ENCODE measurements at regions not wholly inside any gene's neighbourhood (a gene's known extent, or its start where the extent isn't known, plus 50 kb on each side); places are given as distances from the start of the nearest gene placed in this dataset.

DNA sequence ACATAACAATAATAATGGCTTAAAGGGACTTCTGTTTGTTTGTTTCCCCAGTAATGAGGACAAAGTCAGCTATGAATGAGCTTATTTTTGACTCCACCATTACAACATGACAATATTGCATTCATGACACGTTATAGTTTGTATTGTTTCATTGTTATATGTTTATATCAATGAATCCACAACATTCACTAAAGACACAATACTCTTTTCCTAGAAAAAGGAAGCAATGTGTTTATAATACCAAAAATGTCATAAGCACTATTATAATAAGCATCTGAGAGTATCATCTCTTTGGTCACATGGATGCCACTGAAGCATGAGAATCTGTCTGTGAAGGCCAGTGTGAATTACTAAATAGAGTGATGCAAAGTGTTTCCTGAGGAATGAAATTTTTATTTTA, 1026.9 kb upstream of the C9orf72 start:
- H2BK20ac ChIP-seq (ENCODE audit: low read depth, low read length, poor library complexity, severe bottlenecking) = no peak overlapping the region
- H3T11ph ChIP-seq (ENCODE audit: low read length) = no peak overlapping the region
- H3K79me1 ChIP-seq (ENCODE audit: insufficient read depth, low read depth, low read length, poor library complexity, severe bottlenecking) = no peaks in the 10 kb centered on the region
- no peaks in the 10 kb centered on the region; the same call in 1 of the 2 replicates for H3K4me1 ChIP-seq (ENCODE audit: insufficient read depth, low read length)
- no peak overlapping the region for H3K4me3 Mint-ChIP-seq
- H2AFZ ChIP-seq (ENCODE audit: low read length) = no peak overlapping the region
- no peak overlapping the region for H3K4me2 ChIP-seq (ENCODE audit: insufficient read depth, insufficient read length, low read length)
- no peak overlapping the region for H4K91ac ChIP-seq (ENCODE audit: insufficient read length, low read depth, low read length)
- no peak overlapping the region for H3K9ac ChIP-seq (ENCODE audit: extremely low read depth, insufficient read length, low read length)
- no peak overlapping the region for H3K4ac ChIP-seq (ENCODE audit: low read depth, low read length)
- H2AK5ac ChIP-seq (ENCODE audit: insufficient read length, low read length) = no peak overlapping the region
- no CpG with 5 or more reads among the region's 1 CpG for WGBS (ENCODE audit: extremely low coverage, insufficient read length, low lambda C conversion rate)
- TF ChIP-seq, protein P1, sequence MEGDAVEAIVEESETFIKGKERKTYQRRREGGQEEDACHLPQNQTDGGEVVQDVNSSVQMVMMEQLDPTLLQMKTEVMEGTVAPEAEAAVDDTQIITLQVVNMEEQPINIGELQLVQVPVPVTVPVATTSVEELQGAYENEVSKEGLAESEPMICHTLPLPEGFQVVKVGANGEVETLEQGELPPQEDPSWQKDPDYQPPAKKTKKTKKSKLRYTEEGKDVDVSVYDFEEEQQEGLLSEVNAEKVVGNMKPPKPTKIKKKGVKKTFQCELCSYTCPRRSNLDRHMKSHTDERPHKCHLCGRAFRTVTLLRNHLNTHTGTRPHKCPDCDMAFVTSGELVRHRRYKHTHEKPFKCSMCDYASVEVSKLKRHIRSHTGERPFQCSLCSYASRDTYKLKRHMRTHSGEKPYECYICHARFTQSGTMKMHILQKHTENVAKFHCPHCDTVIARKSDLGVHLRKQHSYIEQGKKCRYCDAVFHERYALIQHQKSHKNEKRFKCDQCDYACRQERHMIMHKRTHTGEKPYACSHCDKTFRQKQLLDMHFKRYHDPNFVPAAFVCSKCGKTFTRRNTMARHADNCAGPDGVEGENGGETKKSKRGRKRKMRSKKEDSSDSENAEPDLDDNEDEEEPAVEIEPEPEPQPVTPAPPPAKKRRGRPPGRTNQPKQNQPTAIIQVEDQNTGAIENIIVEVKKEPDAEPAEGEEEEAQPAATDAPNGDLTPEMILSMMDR (conservative IDR thresholded peaks at IDR 0.05) = no peak
- no peak overlapping the region for H3K56ac ChIP-seq (ENCODE audit: insufficient read length, low read depth, low read length)
- no peak overlapping the region for H3K14ac ChIP-seq (ENCODE audit: insufficient read depth, low read length)
- H3K27me3 ChIP-seq (ENCODE audit: insufficient read depth, low read length) = no peaks in the 10 kb centered on the region
- no peak overlapping the region for H2BK15ac ChIP-seq (ENCODE audit: low read depth, low read length)
- no peaks in the 10 kb centered on the region for H3K9me3 ChIP-seq (ENCODE audit: control insufficient read depth, low read depth, low read length)
- no peaks in the 10 kb centered on the region for H3K36me3 Mint-ChIP-seq (ENCODE audit: insufficient read depth in 1 of 3, low read depth in 3 of 3)
- H3K27me3 Mint-ChIP-seq (ENCODE audit: low read depth) = no peaks in the 10 kb centered on the region
- H4K5ac ChIP-seq (ENCODE audit: insufficient read length, low read depth, low read length) = no peak overlapping the region
- H3K79me2 ChIP-seq (ENCODE audit: insufficient read depth, low read length) = no peaks in the 10 kb centered on the region
- no peak for DNase-seq
- H3K23ac ChIP-seq (ENCODE audit: insufficient read length, low read depth, low read length) = no peak overlapping the region
- no peak overlapping the region for H3K27ac ChIP-seq (ENCODE audit: insufficient read length, low read depth, low read length)
- H3K23me2 ChIP-seq (ENCODE audit: insufficient read length, low read depth, low read length, poor library complexity, severe bottlenecking) = no peaks in the 10 kb centered on the region
- no peak overlapping the region for H3K18ac ChIP-seq (ENCODE audit: insufficient read length, low read depth, low read length)
- no peaks in the 10 kb centered on the region; a peak in 1 of 4 replicates for H3K4me1 Mint-ChIP-seq
- no peaks in the 10 kb centered on the region for H4K20me1 ChIP-seq (ENCODE audit: control insufficient read depth, insufficient read depth, insufficient read length)
- no peak overlapping the region for H4K8ac ChIP-seq (replicated peaks; ENCODE audit: insufficient read length, low read depth, low read length)
- H3K9me3 Mint-ChIP-seq = no peaks in the 10 kb centered on the region
- no peak overlapping the region for H2BK5ac ChIP-seq (ENCODE audit: insufficient read length, low read length)
- no peak overlapping the region for H2BK120ac ChIP-seq (ENCODE audit: low read depth, low read length, poor library complexity, severe bottlenecking)
- H3K27ac Mint-ChIP-seq = no peak overlapping the region
- no peak overlapping the region for H2BK12ac ChIP-seq (ENCODE audit: insufficient read length, low read depth, low read length)

All from H9 (cell line).